GM12878 (cell line): ENCODE measurements at regions not wholly inside any gene's neighbourhood (a gene's known extent, or its start where the extent isn't known, plus 50 kb on each side); places are given as distances from the start of the nearest gene placed in this dataset.

ENCODE experiments used
- ATAC-seq: fragments of 200-7000 bp; cut with Tn5 transposase; 3 replicates; pipeline ENCODE4 v1.9.1; 2020; ENCODE audit warnings: mild to moderate bottlenecking, moderate library complexity
- BruUV-seq: library from RNA; stranded (reverse); fragments of 400-500 nt; replicated peaks from 2 replicates; lab custom pipeline; 2021; lab: Mats Ljungman, UMichigan
- CTCF ChIA-PET: fragments of 300-600 bp; sonication (Branson Sonifier 250); formaldehyde crosslinking; extraction: SDS; loops from one replicate; lab custom pipeline; 2021; ENCODE audit warnings: inconsistent platforms; lab: Yijun Ruan, JAX
- POLR2A ChIA-PET: fragments of 350-600 bp; formaldehyde crosslinking; extraction: SDS; loops from one replicate; lab custom pipeline; 2021; ENCODE audit warnings: inconsistent platforms; lab: Charles Lee
- RAD21 ChIA-PET: fragments of 300-600 bp; sonication (Branson Sonifier 250); formaldehyde crosslinking; loops from one replicate; lab custom pipeline; 2023; ENCODE audit warnings: antibody characterized with exemption; ENCODE audit not compliant: unreplicated experiment; lab: Charles Lee
- SMC1A ChIA-PET: fragments of 300-600 bp; sonication (Branson Sonifier 250); formaldehyde crosslinking; loops from one replicate; lab custom pipeline; 2023; ENCODE audit not compliant: unreplicated experiment, uncharacterized antibody; lab: Charles Lee
- DNase-seq: peaks from one replicate; pipeline ENCODE4 v3.0.0-alpha.2; 2011; ENCODE audit warnings: low read depth, low spot score
- FAIRE-seq: peaks from 3 replicates; lab custom pipeline; 2011; peaks lifted over from hg19 to GRCh38; lab: Jason Lieb, UNC
- H2AFZ ChIP-seq: 2 replicates; pipeline ENCODE4 v1.6.0; 2011; ENCODE audit warnings: low read depth, low read length, control low read depth; ENCODE audit not compliant: control insufficient read depth
- H3K27ac ChIP-seq: 2 replicates; pipeline ENCODE4 v1.5.1; 2011; ENCODE audit warnings: control low read depth; ENCODE audit not compliant: control insufficient read depth, insufficient read depth
- H3K27me3 ChIP-seq, 2 experiments: replicated peaks in 1 of 2; 2 replicates each; pipeline versions ENCODE4 v1.6.0 to v1.6.1; 2011; ENCODE audit warnings: low read length in 1 of 2; ENCODE audit not compliant: control insufficient read depth in 2 of 2, insufficient read depth in 2 of 2
- H3K36me3 ChIP-seq, 2 experiments: 2 replicates each; pipeline ENCODE4 v1.5.1; 2011; ENCODE audit warnings: low read length in 1 of 2; ENCODE audit not compliant: control insufficient read depth in 2 of 2, insufficient read depth in 2 of 2
- H3K4me1 ChIP-seq: 2 replicates; pipeline ENCODE4 v1.6.1; 2011; ENCODE audit warnings: mild to moderate bottlenecking, low read length, moderate library complexity, mixed read lengths; ENCODE audit not compliant: control insufficient read depth, insufficient read depth
- H3K4me2 ChIP-seq: 2 replicates; pipeline ENCODE4 v1.6.0; 2011; ENCODE audit warnings: control low read depth; ENCODE audit not compliant: control insufficient read depth, insufficient read depth
- H3K4me3 ChIP-seq: fragments of 200-600 bp; sonication (generic); 2 replicates; pipeline ENCODE4 v1.5.1; 2016
- H3K79me2 ChIP-seq: 2 replicates; pipeline ENCODE4 v1.6.0; 2011; ENCODE audit warnings: low read length; ENCODE audit not compliant: control insufficient read depth, insufficient read depth
- H3K9ac ChIP-seq: 2 replicates; pipeline ENCODE4 v1.8.0; 2011; ENCODE audit warnings: low read length, control low read depth, mixed read lengths; ENCODE audit not compliant: control insufficient read depth, insufficient read depth
- H3K9me3 ChIP-seq: replicated peaks from 3 replicates; pipeline ENCODE4 v1.5.1; 2011; ENCODE audit warnings: mild to moderate bottlenecking, low read length; ENCODE audit not compliant: control insufficient read depth, insufficient read depth
- H4K20me1 ChIP-seq: 2 replicates; pipeline ENCODE4 v1.6.0; 2011; ENCODE audit not compliant: control insufficient read depth, insufficient read depth
- FOS ChIP-seq: IDR thresholded peaks from 3 replicates; pipeline ENCODE4 v1.6.1; 2011; ENCODE audit warnings: borderline replicate concordance; ENCODE audit not compliant: insufficient read length; ENCODE audit errors: extremely low read depth
- FOXK2 ChIP-seq: fragments of 450-650 bp; IDR thresholded peaks from 2 replicates; pipeline ENCODE4 v1.6.1; 2017; ENCODE audit warnings: mild to moderate bottlenecking, moderate library complexity
- HDAC6 ChIP-seq: fragments of 200-600 bp; sonication (generic); IDR thresholded peaks from one replicate; pipeline ENCODE4 v1.8.0; 2017; ENCODE audit warnings: antibody characterized with exemption; ENCODE audit not compliant: unreplicated experiment
- NR2C1 ChIP-seq: fragments of 450-650 bp; IDR thresholded peaks from 2 replicates; pipeline ENCODE4 v1.6.1; 2017; ENCODE audit warnings: antibody characterized with exemption, mild to moderate bottlenecking, moderate library complexity
- PML ChIP-seq: IDR thresholded peaks from 2 replicates; pipeline ENCODE4 v1.6.1; 2012; ENCODE audit warnings: low read length, inconsistent platforms
- RB1 ChIP-seq: fragments of 450-650 bp; formaldehyde crosslinking; IDR thresholded peaks from 2 replicates; pipeline ENCODE4 v1.6.1; 2017; ENCODE audit warnings: mild to moderate bottlenecking, borderline replicate concordance
- SMAD1 ChIP-seq: fragments of 450-650 bp; IDR thresholded peaks from 2 replicates; pipeline ENCODE4 v1.6.1; 2018; ENCODE audit warnings: mild to moderate bottlenecking, low read depth; ENCODE audit not compliant: partially characterized antibody
- SREBF1 ChIP-seq: IDR thresholded peaks from 2 replicates; pipeline ENCODE4 v1.6.1; 2012; ENCODE audit warnings: mild to moderate bottlenecking, low read length
- SRF ChIP-seq, 2 experiments: IDR thresholded peaks; 2 replicates each; pipeline ENCODE4 v1.6.1; 2011; ENCODE audit warnings: low read depth in 2 of 2, low read length in 2 of 2, mild to moderate bottlenecking in 1 of 2, moderate library complexity in 1 of 2
- WGBS: methylation state at CpG from one replicate; pipeline ENCODE4 v1.1.6; 2016; ENCODE audit warnings: low lambda C conversion rate; ENCODE audit not compliant: insufficient replicate concordance, insufficient coverage; ENCODE audit errors: missing lambda C conversion rate; 5-methylcytosine and 5-hydroxymethylcytosine counted together
- in situ Hi-C: fragments of 300-500 bp; cut with MboI; formaldehyde crosslinking; loops from 9 replicates; pipeline ENCODE4 v1.14.3; 2018; ENCODE audit warnings: mixed read lengths
- intact Hi-C: fragments of 100-400 bp; cut with micrococcal nuclease; formaldehyde crosslinking; loops from one replicate; pipeline ENCODE4 v1.14.2; 2022; ENCODE audit not compliant: unreplicated experiment
- TF ChIP-seq, protein P1 (sequence below): fragments of 450-650 bp; IDR thresholded peaks from 2 replicates; pipeline ENCODE4 v1.6.1; 2016; ENCODE audit warnings: mild to moderate bottlenecking, moderate library complexity, borderline replicate concordance

DNA sequence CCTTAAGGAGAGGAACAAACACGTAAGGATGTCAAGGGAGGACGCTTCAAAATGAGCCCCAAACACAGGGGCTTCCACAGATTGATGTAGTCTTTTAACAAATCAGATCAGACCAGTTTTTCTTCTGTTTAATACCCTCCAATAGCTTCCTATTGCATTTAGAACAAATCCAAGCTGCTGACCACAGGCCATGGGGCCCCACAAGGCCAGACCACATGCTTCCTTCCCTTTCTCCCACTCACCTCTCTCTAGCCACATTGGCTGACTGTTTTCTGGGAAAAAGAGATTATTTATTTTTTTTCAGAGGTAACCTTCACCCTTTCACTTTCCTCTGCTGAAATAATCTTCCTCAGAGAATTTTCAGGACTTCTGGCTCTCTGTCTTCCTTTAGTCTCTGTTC, 380.6 kb downstream of the SIPA1L2 start:
- Histone ChIP-seq H3K36me3 (no peaks in the 10 kb centered on the region), H3K9ac (no peak overlapping the region), H3K4me2 (no peak overlapping the region), H3K27me3 (no peaks in the 10 kb centered on the region; a peak in 2 of 4 replicates), H3K4me3 (no peak overlapping the region)
- no peak for ATAC-seq
- BruUV-seq = no TSS peak
- TF ChIP-seq FOXK2 (no peak), SREBF1 (no peak), NR2C1 (no peak), FOS (no peak), PML (no peak), SRF (IDR thresholded peaks at IDR 0.05; ENCODE audit: low read depth in 2 of 2, low read length in 2 of 2) (no peak), RB1 (no peak), HDAC6 (no peak), SMAD1 (no peak)
- TF ChIP-seq, protein P1, sequence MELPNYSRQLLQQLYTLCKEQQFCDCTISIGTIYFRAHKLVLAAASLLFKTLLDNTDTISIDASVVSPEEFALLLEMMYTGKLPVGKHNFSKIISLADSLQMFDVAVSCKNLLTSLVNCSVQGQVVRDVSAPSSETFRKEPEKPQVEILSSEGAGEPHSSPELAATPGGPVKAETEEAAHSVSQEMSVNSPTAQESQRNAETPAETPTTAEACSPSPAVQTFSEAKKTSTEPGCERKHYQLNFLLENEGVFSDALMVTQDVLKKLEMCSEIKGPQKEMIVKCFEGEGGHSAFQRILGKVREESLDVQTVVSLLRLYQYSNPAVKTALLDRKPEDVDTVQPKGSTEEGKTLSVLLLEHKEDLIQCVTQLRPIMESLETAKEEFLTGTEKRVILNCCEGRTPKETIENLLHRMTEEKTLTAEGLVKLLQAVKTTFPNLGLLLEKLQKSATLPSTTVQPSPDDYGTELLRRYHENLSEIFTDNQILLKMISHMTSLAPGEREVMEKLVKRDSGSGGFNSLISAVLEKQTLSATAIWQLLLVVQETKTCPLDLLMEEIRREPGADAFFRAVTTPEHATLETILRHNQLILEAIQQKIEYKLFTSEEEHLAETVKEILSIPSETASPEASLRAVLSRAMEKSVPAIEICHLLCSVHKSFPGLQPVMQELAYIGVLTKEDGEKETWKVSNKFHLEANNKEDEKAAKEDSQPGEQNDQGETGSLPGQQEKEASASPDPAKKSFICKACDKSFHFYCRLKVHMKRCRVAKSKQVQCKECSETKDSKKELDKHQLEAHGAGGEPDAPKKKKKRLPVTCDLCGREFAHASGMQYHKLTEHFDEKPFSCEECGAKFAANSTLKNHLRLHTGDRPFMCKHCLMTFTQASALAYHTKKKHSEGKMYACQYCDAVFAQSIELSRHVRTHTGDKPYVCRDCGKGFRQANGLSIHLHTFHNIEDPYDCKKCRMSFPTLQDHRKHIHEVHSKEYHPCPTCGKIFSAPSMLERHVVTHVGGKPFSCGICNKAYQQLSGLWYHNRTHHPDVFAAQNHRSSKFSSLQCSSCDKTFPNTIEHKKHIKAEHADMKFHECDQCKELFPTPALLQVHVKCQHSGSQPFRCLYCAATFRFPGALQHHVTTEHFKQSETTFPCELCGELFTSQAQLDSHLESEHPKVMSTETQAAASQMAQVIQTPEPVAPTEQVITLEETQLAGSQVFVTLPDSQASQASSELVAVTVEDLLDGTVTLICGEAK = no peak
- TF ChIP-seq, all 136 proteins: peak for 0
- H3K27ac ChIP-seq = no peak overlapping the region
- DNase-seq = no peak
- intact Hi-C loops = no loop called here
- in situ Hi-C loops = no loop called here
- no peaks in the 10 kb centered on the region for H3K4me1 ChIP-seq
- H2AFZ ChIP-seq = no peak overlapping the region
- ChIA-PET SMC1A (no interaction called here), RAD21 (no interaction called here), POLR2A (interaction anchor here (0.5 kb wide), 1 partner anchor 81 kb away, joined by 4 read pairs; no protein-coding TSS in a partner anchor), CTCF (no interaction called here)
- no peak for FAIRE-seq
- WGBS = 0% methylated on average over 2 of the region's 2 CpGs
- no peaks in the 10 kb centered on the region for H3K9me3 ChIP-seq
- H3K79me2 ChIP-seq = no peaks in the 10 kb centered on the region
- no peaks in the 10 kb centered on the region for H4K20me1 ChIP-seq
